ENCODE measurements at regions not wholly inside any gene's neighbourhood (a gene's known extent, or its start where the extent isn't known, plus 50 kb on each side); places are given as distances from the start of the nearest gene placed in this dataset.

DNA sequence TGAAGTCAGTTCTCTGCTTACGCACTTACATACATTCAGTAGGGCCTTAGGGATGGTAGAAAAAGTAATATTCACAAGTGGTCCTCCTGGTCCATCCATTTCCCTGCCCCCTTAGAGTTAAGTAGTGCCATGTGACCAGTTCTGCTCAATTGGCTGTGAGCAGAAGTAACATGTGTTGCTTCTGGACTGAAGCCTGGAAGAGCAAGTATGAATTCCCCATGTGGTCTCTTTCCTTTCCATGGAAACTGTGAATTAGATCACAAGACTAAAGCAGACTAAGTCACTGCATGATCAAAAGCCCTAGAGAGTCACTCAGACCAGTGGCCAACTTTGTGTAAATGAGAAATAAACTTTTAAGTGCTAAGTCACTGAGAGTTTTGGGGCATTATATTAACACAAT lies 341.7 kb upstream of the CADM1 start:
- Histone ChIP-seq H3K9ac (ENCODE audit: extremely low read depth, low read length, poor library complexity, severe bottlenecking) (no peak overlapping the region), H3K4me1 (ENCODE audit: control insufficient read depth, insufficient read depth, low read length) (no peaks in the 10 kb centered on the region), H3K36me3 (ENCODE audit: control insufficient read depth, insufficient read depth, low read length) (no peaks in the 10 kb centered on the region), H3K27ac (ENCODE audit: low read depth, low read length) (no peak overlapping the region), H3K27me3 (ENCODE audit: control insufficient read depth, insufficient read depth, low read length, poor library complexity, severe bottlenecking) (peaks cover 6% of the 10 kb centered on the region), H3K4me3 (ENCODE audit: low read length) (no peak overlapping the region), H3K9me3 (ENCODE audit: control insufficient read depth, low read length) (peaks cover 4% of the 10 kb centered on the region)
- whole genome bisulfite sequencing, 2 experiments (ENCODE audit: insufficient coverage in 1 of 2, insufficient read length in 1 of 2), result 100% methylated on average over 1 of the region's 1 CpG; no CpG with 5 or more reads in 1 of the 2 experiments
- H3K9me3 Mint-ChIP-seq, result peaks cover 3% of the 10 kb centered on the region
- H3K27me3 Mint-ChIP-seq (ENCODE audit: insufficient read depth), result peaks cover 28% of the 10 kb centered on the region
- peaks cover 12% of the 10 kb centered on the region for H3K4me1 Mint-ChIP-seq
- no peak overlapping the region for H3K27ac Mint-ChIP-seq
- no peak for DNase-seq
- TF ChIP-seq, protein P1, sequence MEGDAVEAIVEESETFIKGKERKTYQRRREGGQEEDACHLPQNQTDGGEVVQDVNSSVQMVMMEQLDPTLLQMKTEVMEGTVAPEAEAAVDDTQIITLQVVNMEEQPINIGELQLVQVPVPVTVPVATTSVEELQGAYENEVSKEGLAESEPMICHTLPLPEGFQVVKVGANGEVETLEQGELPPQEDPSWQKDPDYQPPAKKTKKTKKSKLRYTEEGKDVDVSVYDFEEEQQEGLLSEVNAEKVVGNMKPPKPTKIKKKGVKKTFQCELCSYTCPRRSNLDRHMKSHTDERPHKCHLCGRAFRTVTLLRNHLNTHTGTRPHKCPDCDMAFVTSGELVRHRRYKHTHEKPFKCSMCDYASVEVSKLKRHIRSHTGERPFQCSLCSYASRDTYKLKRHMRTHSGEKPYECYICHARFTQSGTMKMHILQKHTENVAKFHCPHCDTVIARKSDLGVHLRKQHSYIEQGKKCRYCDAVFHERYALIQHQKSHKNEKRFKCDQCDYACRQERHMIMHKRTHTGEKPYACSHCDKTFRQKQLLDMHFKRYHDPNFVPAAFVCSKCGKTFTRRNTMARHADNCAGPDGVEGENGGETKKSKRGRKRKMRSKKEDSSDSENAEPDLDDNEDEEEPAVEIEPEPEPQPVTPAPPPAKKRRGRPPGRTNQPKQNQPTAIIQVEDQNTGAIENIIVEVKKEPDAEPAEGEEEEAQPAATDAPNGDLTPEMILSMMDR (conservative IDR thresholded peaks at IDR 0.05), result no peak
- no peak overlapping the region for H3K4me3 Mint-ChIP-seq
- no peaks in the 10 kb centered on the region for H3K36me3 Mint-ChIP-seq (ENCODE audit: low read depth)

DNA sequence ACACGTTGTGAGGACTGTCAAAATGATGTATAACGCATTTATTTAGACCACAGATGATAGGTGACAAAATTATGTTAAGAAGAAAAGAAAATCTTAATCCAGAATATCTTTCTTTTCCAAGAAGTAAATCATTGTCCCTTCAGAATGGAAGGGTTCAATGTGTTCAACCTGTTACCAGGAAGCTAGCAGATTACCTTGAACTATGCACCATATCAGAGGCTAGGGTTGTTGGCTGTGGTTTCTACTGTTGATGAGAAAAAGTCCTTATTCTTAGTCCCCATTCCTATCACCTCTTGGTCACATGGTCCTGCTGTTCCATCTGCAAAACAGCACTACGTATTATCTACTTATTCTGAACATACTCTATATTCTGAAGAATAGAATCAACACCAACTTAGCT lies 339.5 kb upstream of the CADM1 start:
- Histone ChIP-seq H3K9ac (ENCODE audit: extremely low read depth, low read length, poor library complexity, severe bottlenecking) (no peak overlapping the region), H3K27ac (ENCODE audit: low read depth, low read length) (no peak overlapping the region), H3K27me3 (ENCODE audit: control insufficient read depth, insufficient read depth, low read length, poor library complexity, severe bottlenecking) (peaks cover 6% of the 10 kb centered on the region), H3K4me3 (ENCODE audit: low read length) (no peak overlapping the region), H3K36me3 (ENCODE audit: control insufficient read depth, insufficient read depth, low read length) (no peaks in the 10 kb centered on the region), H3K9me3 (ENCODE audit: control insufficient read depth, low read length) (no peaks in the 10 kb centered on the region), H3K4me1 (ENCODE audit: control insufficient read depth, insufficient read depth, low read length) (no peaks in the 10 kb centered on the region)
- Mint-ChIP-seq H3K27me3 (ENCODE audit: insufficient read depth) (peaks cover 32% of the 10 kb centered on the region), H3K27ac (no peak overlapping the region), H3K9me3 (no peaks in the 10 kb centered on the region), H3K36me3 (ENCODE audit: low read depth) (no peaks in the 10 kb centered on the region), H3K4me1 (peaks cover 9% of the 10 kb centered on the region), H3K4me3 (no peak overlapping the region)
- DNase-seq, result no peak
- TF ChIP-seq, protein P1 (conservative IDR thresholded peaks at IDR 0.05), result no peak
- WGBS, 2 experiments (ENCODE audit: insufficient coverage in 1 of 2, insufficient read length in 1 of 2), result 86% methylated on average over 3 of the region's 3 CpGs; no CpG with 5 or more reads in 1 of the 2 experiments

DNA sequence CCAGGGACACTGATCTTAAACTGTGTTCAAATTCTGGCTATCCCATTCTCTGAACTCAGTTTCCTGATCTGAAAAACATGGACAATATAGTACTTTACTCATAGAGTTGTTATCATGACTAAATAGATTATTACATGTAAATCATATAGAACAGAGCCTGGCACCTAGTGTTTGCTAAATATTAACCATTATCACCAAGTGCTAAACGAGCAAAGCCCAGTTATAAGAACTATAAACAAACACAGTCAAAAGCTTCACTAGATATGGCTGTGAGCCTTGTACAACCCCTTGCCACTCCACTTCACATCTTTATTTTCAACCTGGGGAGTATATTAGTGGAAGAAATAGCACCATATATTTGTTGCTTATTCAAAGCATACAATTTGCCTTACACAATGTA lies 338.9 kb upstream of the CADM1 start:
- no peak for DNase-seq
- no peaks in the 10 kb centered on the region for H3K36me3 ChIP-seq (ENCODE audit: control insufficient read depth, insufficient read depth, low read length)
- no peaks in the 10 kb centered on the region for H3K9me3 Mint-ChIP-seq
- no peaks in the 10 kb centered on the region for H3K36me3 Mint-ChIP-seq (ENCODE audit: low read depth)
- no peak overlapping the region for H3K4me3 Mint-ChIP-seq
- no peak overlapping the region for H3K4me3 ChIP-seq (ENCODE audit: low read length)
- WGBS, 2 experiments (ENCODE audit: insufficient coverage in 1 of 2, insufficient read length in 1 of 2), result 95% methylated on average over 1 of the region's 1 CpG; no CpG with 5 or more reads in 1 of the 2 experiments
- H3K27me3 ChIP-seq (ENCODE audit: control insufficient read depth, insufficient read depth, low read length, poor library complexity, severe bottlenecking), result peaks cover 6% of the 10 kb centered on the region
- TF ChIP-seq, protein P1 (conservative IDR thresholded peaks at IDR 0.05), result no peak
- no peaks in the 10 kb centered on the region for H3K9me3 ChIP-seq (ENCODE audit: control insufficient read depth, low read length)
- H3K27ac ChIP-seq (ENCODE audit: low read depth, low read length), result no peak overlapping the region
- no peaks in the 10 kb centered on the region for H3K4me1 ChIP-seq (ENCODE audit: control insufficient read depth, insufficient read depth, low read length)
- H3K27ac Mint-ChIP-seq, result no peak overlapping the region
- H3K4me1 Mint-ChIP-seq, result peaks cover 4% of the 10 kb centered on the region
- no peak overlapping the region for H3K9ac ChIP-seq (ENCODE audit: extremely low read depth, low read length, poor library complexity, severe bottlenecking)
- peaks cover 32% of the 10 kb centered on the region for H3K27me3 Mint-ChIP-seq (ENCODE audit: insufficient read depth)

All from endodermal cell (in vitro differentiated cells).